ENCODE measurements at regions not wholly inside any gene's neighbourhood (a gene's known extent, or its start where the extent isn't known, plus 50 kb on each side); places are given as distances from the start of the nearest gene placed in this dataset.

DNA sequence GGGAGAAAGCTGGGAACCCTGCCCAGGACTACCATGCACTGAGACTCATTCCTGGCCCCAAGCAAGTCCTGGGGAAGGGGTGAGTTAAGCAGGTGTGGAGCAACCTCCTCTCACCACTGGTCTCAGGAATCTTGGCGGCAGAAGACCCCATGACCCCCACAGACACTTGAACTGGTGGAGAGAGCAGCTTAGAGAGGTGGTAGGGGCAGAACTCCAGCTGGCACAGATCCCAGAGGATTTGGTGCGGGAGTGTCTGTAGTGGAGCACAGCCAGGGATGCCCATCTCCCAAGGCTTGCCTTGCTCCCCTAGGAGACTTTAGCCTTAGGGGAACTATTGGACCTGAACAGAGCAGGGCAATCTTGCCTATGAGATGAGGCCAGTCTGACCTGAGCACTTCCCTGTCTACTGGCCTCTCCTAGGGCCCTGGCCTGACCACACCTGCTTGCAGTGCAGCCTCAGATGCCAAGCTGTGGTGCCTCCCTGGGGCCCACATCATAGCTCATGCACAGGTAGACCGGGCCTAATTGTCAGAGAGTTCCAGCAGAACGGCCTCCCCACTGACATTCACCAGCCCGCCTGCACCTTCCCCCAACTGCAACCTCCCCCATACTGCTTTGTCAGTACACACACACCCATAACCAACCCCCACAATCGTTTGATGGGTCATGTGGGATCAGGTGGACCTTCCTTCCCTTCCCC lies 78.0 kb downstream of the NAA11 start:
- TF ChIP-seq, protein P1, sequence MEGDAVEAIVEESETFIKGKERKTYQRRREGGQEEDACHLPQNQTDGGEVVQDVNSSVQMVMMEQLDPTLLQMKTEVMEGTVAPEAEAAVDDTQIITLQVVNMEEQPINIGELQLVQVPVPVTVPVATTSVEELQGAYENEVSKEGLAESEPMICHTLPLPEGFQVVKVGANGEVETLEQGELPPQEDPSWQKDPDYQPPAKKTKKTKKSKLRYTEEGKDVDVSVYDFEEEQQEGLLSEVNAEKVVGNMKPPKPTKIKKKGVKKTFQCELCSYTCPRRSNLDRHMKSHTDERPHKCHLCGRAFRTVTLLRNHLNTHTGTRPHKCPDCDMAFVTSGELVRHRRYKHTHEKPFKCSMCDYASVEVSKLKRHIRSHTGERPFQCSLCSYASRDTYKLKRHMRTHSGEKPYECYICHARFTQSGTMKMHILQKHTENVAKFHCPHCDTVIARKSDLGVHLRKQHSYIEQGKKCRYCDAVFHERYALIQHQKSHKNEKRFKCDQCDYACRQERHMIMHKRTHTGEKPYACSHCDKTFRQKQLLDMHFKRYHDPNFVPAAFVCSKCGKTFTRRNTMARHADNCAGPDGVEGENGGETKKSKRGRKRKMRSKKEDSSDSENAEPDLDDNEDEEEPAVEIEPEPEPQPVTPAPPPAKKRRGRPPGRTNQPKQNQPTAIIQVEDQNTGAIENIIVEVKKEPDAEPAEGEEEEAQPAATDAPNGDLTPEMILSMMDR (IDR thresholded peaks at IDR 0.05; ENCODE audit: poor library complexity, severe bottlenecking): no peak
- TF ChIP-seq EP300 (conservative IDR thresholded peaks at IDR 0.05; ENCODE audit: poor library complexity, severe bottlenecking) (no peak), EZH2 (IDR thresholded peaks at IDR 0.05; ENCODE audit: borderline replicate concordance, insufficient read depth, low read length, poor library complexity, severe bottlenecking) (no peak), POLR2AphosphoS5 (IDR thresholded peaks at IDR 0.05) (no peak), MXI1 (conservative IDR thresholded peaks at IDR 0.05; ENCODE audit: poor library complexity, severe bottlenecking) (no peak)
- TF ChIP-seq, protein P2, sequence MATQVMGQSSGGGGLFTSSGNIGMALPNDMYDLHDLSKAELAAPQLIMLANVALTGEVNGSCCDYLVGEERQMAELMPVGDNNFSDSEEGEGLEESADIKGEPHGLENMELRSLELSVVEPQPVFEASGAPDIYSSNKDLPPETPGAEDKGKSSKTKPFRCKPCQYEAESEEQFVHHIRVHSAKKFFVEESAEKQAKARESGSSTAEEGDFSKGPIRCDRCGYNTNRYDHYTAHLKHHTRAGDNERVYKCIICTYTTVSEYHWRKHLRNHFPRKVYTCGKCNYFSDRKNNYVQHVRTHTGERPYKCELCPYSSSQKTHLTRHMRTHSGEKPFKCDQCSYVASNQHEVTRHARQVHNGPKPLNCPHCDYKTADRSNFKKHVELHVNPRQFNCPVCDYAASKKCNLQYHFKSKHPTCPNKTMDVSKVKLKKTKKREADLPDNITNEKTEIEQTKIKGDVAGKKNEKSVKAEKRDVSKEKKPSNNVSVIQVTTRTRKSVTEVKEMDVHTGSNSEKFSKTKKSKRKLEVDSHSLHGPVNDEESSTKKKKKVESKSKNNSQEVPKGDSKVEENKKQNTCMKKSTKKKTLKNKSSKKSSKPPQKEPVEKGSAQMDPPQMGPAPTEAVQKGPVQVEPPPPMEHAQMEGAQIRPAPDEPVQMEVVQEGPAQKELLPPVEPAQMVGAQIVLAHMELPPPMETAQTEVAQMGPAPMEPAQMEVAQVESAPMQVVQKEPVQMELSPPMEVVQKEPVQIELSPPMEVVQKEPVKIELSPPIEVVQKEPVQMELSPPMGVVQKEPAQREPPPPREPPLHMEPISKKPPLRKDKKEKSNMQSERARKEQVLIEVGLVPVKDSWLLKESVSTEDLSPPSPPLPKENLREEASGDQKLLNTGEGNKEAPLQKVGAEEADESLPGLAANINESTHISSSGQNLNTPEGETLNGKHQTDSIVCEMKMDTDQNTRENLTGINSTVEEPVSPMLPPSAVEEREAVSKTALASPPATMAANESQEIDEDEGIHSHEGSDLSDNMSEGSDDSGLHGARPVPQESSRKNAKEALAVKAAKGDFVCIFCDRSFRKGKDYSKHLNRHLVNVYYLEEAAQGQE (IDR thresholded peaks at IDR 0.05; ENCODE audit: borderline replicate concordance): no peak
